ENCODE measurements at regions not wholly inside any gene's neighbourhood (a gene's known extent, or its start where the extent isn't known, plus 50 kb on each side); places are given as distances from the start of the nearest gene placed in this dataset.

- TF ChIP-seq CTCF (IDR thresholded peaks at IDR 0.05; ENCODE audit: low read length) (no peak), EZH2 (optimal IDR thresholded peaks at IDR 0.05; ENCODE audit: low read depth, low read length) (no peak)
These were observed 175.9 kb downstream of the SOX4 start for GRCh38 chr6:21769405-21769861.

All from MM.1S (cell line).